NCI-H1694 (cell line): ENCODE measurements at regions not wholly inside any gene's neighbourhood (a gene's known extent, or its start where the extent isn't known, plus 50 kb on each side); places are given as distances from the start of the nearest gene placed in this dataset.
"Not testable (repeated sequence)": the region's sequence is repeated elsewhere in the genome, so short reads cannot be mapped to it uniquely, and the experiment has no call there.

ENCODE experiments used
- DNase-seq: peaks from one replicate; lab custom pipeline; 2025; lab: John Stamatoyannopoulos, UW

DNA sequence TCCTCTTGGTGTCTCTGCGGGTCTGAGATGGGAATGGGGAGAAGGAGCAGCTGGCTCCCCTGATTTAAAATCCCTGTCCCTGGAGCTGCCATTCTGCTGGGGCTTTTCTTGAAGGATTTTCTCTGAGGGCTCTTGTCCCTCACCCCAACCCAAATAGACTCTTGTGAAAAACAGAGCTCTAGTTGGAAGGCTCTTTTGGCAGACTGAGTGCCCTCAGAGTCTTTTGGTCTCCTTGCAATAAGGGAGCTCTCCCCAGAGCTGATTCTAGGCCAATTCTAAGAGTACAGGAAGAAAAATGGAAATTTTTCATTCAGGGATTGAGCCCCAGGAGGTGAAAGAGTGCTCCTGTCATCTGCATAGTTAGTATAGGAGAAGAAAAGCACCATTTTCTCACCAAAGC is 238.3 kb downstream of the COG6 start:
- DNase-seq, result no peak

GRCh38 chr13:39894586-39894985 is 239.1 kb downstream of the COG6 start:
- no peak for DNase-seq

GRCh38 chr13:39895254-39895653 is 239.8 kb downstream of the COG6 start:
- DNase-seq, result no peak

GRCh38 chr13:39897636-39898035 is 242.2 kb downstream of the COG6 start:
- no peak for DNase-seq

DNA sequence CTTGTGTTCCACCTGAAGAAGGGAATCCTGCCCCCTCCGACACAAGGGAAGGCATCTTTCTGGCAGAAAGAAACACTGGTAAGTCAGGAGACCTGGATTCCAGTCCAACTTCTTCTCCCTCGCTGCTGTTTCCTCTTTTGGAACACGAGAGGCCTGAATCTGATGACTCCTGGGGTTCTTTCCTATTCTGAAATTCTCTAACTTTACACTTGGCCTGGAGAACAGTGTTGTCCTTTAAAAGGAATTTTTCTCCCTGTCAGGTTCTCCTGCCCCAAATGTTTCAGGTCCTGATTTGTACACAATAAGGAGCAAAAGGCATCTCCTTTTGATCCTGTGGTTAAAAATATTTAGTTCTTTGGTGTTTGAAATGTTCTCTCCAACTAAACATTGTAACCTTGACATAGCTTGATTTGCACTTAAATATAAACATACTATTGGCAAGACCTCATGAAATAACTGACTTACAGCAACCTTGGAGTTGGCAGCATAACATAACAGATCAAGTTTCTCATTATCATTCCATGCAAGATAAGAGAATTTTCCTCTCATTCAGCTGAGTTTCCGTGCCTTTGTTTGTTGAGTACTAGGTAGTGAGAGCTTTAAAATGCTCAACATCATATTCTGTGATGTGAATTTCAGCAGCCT is 244.8 kb downstream of the COG6 start:
- no peak for DNase-seq

DNA sequence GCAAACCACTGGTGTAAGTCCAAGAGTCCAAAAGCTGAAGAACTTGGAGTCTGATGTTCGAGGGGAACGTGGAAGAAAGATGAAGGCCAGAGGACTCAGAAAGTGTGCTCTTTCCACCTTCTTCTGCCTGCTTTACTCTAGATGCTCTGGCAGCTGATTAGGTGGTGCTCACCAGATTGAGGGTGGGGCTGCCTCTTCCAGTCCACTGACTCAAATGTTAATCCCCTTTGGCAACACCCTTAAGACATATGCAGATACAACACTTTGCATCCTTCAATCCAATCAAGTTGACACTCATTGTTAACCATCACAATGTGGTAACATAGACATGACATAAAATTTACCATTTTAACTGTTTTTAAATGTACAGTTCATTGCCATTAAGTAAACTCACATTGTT is 249.5 kb downstream of the COG6 start:
- DNase-seq, result no peak

GRCh38 chr13:39909634-39910033 is 254.2 kb downstream of the COG6 start:
- DNase-seq, result no peak

GRCh38 chr13:39910041-39910440 is 254.6 kb downstream of the COG6 start:
- no peak for DNase-seq

DNA sequence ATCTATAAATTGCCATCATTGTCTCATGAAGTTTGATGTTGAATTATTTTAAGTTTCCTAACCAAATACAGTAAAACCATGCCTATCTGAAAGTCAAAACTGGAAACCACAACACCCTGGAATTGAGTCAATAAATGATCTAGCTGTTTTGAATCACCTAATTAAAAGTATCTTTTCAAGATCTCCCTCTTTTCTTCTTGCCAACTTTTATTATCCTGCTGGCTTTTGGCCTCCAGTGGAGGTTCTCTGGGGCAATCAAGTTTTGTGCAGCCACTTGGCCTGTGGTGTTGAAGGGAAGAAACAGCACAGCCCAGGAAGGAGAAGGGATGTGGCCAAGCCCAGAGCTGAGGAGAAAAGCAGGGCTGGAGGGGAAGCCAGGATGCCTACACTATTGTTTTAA is 255.4 kb downstream of the COG6 start:
- no peak for DNase-seq

GRCh38 chr13:39913339-39913738 is 257.9 kb downstream of the COG6 start:
- no peak for DNase-seq

DNA sequence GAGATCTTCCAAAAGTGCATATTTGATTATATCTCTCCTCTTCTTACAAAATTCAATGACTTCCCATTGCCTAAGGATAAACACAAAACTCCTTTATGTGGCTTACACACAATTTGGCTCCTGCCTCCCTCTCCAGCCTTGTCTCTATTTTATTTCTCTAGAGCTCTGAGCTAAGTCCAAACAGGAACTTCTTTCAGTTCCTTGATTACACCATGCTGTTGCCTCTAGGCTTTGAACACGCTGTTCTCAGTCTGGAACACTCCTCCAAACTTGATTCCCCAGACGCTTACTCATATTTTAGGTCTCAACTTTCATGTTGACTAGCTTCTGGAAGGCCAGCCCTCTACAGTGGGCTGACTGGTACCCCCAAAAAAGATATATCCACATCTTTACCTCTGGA is 258.5 kb downstream of the COG6 start:
- no peak for DNase-seq

- no peak for DNase-seq
These were observed 260.0 kb downstream of the COG6 start for GRCh38 chr13:39915418-39915817.

DNA sequence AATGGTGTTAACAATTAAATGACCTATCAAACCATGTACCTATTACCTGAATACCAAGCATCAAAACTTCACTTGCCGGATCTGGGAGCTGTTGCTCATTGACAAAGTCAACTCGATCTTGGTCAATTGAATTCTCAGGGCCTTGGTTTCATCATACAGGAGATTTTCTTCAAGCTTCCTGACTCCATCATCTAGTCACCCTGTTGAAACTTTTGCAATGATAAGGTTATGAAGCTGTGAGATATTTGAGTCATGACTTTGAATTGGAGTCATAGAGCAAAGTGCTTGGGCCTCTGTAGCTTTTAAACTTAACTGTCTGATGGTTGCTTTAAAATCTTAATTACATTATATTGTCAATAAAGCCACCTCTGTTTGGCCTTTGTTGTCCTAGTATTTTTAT is 260.9 kb downstream of the COG6 start:
- DNase-seq, result no peak

DNA sequence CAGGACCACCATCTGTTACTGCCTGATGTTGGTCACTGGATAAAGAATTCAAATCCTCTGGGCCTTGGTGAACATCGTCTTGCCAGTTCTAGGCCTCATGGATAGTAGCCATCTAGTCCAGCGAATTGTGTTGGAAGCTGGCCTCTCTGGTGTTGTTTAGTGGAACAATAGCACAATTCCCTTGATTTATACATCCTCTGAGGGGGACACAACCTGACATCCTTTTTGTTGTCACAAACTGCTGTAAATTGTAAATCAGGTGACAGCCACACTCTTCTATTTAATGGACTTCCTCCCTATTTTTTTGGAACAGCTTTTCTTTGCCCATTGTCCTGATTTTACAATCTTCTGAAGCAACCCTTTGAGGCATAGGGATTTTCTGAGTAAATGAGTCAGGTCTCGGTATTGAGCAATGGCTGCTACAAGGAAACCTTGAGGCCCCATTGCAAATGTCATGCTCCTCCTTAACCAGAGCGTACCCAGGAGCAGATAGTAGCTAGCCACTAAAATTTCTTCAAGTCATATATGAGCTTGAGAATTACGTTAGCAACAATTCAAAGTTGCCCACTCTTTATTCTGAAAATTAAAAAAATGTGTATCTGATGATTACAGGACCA is 263.3 kb downstream of the COG6 start:
- no peak for DNase-seq

DNA sequence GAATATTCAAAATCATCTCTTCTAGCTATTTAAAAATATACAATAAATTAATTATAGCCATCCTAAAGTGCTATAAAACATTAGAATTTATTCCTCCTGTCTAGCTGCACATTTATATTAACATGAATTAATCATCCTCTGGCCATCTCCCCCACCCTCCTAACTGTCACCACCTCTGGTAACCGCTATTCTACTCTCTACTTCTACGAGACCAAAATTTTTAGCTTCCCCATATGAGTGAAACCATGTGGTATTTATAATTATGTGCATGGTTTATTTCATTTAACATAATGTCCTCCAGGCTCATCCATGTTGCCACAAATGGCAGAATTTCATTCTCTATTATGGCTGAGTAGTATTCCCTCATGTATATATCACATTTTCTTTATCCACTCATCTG is 265.2 kb downstream of the COG6 start:
- no peak for DNase-seq

DNA sequence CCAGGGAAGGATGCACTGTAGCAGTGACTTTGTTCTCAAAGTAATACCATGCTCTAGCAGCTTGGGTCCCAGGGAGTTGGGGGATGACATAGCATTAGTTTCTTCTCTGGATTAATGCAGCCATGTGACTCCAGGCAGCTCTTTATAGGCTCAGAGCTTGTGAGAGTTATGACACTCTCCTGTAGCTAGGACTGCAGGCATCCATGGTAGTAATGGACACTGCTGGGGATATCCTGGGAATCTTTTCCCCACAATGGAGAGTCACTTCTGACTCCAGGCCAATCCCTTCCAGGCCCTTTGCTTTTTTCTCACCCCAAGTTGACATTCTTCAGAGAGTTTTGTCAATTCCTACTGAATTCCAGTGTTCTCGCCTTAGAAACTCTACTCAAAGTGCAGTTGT is 270.9 kb downstream of the COG6 start:
- DNase-seq, result no peak

GRCh38 chr13:39928261-39928660 is 272.8 kb downstream of the COG6 start:
- no peak for DNase-seq

- DNase-seq, result no peak
These were observed 274.1 kb downstream of the COG6 start for GRCh38 chr13:39929583-39929982.

- DNase-seq, result no peak
These were observed 274.6 kb downstream of the COG6 start for GRCh38 chr13:39930060-39930459.

DNA sequence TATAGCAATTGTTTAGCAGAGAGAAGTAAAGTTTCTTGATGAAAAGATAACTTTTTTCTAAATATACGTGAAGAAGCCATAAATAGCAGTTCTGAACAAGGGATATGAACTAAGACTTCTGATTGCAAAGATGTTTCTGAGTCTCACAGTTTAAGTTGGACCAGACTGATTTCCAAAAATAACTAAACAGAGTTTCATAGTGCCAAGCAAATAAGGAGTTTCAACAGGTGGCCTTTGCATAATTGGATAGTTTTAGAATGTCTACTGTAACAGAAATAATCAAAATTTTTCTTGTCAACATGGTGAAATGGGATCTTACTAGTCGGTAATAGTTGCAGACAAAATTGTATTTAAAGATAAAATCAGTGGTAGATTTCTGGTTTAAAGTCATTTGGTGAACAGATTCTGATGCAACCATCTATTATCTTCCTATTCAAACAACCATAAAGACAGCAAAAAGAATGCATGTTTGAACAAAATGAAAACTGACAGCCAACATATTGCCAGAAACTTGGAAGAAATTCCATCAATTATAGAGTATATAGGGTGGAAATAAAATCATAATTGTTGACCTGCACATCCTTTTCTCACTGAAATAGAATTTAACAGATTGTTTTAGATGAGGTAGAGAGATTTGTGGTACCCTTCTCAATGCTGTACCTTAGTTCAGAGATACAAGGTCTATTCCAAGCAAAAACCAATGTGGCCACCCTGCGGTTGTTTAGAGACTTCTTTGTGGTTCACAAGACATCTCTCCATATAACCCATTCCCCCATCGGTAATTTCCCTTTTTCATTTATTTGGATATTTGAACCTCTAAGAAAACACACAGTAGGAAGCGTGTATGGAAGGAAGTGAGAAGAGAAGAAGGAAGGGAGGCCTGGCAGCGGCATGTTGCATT is 275.3 kb downstream of the COG6 start:
- DNase-seq, result no peak

- DNase-seq, result no peak
These were observed 276.0 kb downstream of the COG6 start for GRCh38 chr13:39931505-39931904.

DNA sequence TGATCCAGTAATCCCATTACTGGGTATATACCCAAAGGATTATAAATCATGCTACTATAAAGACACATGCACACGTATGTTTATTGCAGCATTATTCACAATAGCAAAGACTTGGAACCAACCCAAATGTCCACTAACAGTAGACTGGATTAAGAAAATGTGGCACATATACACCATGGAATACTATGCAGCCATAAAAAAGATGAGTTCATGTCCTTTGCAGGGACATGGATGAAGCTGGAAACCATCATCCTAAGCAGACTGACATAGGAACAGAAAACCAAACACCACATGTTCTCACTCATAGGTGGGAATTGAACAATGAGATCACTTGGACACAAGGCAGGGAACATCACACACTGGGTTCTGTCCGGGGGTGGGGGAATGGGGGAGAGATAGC is 277.1 kb downstream of the COG6 start:
- DNase-seq, result not testable (repeated sequence)

DNA sequence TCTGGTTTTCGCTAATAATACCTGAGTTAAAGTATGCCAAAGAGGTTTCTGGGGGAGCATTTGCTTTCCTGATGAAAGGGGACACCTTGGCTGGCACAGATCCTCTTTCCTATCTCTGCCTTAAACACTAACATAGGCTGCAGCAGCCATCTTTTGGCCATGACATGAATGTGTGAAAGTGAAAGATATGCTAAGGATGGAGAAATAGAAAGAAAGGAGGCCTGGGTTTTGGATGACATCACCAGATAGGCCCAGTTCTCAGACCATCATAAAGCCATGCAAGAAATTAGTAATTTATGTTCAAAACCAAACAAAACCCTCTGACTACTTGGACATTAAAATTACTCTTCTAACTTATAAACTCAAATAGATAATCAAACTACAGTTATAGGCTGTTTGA is 279.7 kb downstream of the COG6 start:
- DNase-seq, result no peak
